GM21390 (cell line): ENCODE measurements at regions not wholly inside any gene's neighbourhood (a gene's known extent, or its start where the extent isn't known, plus 50 kb on each side); places are given as distances from the start of the nearest gene placed in this dataset.
"Not testable (repeated sequence)": the region's sequence is repeated elsewhere in the genome, so short reads cannot be mapped to it uniquely, and the experiment has no call there.

ENCODE experiments used
- ATAC-seq: cut with Tn5 transposase; IDR thresholded peaks from one replicate; pipeline ENCODE4 v1.9.1; 2021; ENCODE audit not compliant: unreplicated experiment

DNA sequence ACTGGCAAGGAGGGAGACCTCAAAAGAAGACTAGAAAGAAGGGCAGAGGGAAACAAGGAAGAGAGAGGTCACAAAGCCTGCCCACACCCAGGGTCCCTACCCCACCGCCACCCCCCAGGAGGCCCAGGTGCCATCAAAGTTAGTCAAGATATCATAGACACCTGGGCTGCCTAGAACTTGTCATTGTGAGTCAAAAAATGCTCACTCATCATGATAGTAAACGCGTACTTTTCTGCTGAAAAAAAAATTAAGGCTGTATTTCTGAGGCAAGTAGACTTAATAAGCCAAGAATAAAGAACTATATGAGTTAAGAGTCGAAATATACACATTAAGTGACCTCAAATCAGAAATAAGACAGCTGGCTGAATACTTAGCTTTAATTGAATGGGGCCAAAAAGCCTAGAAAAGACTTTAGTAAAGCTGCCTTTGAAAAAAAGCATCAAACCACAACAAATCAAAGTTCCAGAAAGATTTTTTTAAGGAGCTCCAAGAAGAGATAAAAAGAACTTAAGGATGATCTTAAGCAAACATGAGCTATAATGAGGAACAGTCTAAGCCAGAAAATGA is 415.5 kb upstream of the PPP2R3A start:
- ATAC-seq: no peak

DNA sequence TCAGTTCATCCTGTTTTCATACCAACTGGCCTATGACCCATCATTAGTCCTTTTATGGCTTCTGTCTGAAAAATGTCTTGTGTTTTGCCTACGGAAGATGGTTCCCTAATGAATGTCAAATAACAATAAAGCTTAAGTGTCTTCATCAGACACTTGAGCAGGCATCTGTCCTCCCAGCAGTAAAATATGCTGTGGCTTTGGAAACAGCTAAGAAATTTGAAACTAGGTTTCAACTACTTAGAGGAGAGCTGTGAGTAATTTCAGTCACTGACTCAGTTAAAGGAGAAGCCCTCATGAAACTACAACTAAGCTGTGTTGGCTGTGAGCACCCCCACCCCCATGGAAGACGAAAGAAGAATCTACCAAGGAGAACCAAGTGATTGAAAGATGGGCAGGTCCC is 409.4 kb upstream of the PPP2R3A start:
- no peak for ATAC-seq

DNA sequence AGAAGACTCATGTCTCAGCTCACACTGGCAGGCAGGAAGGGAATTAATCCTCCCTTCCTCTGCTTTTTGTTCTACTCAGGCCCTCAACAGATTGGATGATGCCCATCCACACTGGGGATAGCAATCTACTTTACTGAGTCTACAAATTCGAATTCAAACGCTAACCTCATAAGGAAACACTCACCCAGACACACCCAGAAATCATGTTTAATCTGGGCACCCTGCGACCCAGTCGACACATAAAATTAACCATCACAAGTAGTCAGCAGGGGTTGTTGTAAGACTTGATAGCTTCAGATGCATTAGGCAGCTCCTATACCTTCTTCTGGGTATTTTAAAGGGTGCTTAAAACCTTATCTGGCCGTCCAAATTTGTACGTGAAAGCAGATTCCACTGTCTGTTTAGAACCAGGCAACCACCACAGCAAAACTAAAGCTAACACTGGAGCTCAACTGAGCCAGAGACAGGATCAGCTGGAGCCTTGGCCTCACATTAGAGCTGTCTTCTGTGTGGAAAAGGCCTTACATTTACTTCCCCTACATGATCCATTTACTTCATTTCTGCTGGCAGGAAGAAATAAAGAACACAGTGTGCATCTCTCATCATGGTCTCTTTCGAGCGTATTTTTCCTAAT is 407.3 kb upstream of the PPP2R3A start:
- ATAC-seq: no peak

DNA sequence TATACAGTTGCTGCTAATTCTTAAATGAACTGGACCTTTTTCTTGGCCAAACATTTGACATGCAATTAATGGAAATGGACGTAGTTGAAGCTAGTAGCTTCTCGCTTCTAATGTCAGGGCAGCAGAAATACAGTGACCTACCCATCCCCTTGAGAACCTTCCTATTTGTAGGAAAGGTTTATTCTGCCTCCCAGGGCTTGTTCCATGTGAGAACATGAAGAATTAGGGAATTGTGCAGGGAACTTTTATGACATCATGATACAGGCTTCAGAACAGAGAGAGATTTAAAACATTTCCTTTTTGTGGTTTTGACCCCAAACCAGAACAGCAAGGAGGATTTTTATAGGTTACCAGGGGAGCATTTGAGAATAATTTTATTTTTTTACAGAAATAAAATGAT is 406.6 kb upstream of the PPP2R3A start:
- ATAC-seq: no peak

DNA sequence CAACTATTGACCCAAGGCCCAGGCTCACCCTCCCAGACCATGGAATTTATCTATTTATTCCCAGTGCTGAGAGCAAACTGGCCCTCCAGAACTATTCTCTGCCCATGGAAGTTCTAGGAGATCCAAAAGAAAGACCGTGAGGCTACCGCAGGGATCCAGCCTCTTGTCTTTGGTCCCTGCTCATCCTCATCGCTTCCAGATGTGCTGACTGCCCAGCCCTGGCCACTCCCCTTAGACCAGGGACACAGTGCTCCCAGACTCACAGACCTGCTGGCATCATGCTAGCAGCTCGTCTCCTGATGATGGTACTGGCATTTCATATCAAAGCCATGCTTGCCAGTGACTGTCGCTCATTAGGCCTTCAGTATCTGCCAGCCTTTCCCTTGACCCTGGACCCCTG is 405.7 kb upstream of the PPP2R3A start:
- no peak for ATAC-seq

DNA sequence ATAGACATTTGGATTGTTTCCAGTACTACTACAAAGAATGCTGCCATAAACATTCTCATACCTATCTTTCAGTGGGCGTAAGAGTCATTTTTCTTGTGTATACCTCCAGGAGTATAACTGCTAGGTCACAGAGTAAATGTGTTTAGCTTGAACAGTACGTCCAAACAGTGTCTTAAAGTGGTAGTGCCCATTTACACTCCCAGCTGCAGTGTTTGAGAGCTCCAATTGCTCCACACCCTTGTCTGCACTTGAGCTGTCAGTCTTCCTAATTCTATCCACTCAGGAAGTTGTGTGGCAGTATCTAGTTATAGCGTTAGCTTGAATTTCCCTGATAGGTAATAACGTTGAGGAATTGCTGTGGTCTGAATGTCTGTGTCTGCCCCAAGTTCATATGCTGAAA is 404.7 kb upstream of the PPP2R3A start:
- no peak for ATAC-seq

DNA sequence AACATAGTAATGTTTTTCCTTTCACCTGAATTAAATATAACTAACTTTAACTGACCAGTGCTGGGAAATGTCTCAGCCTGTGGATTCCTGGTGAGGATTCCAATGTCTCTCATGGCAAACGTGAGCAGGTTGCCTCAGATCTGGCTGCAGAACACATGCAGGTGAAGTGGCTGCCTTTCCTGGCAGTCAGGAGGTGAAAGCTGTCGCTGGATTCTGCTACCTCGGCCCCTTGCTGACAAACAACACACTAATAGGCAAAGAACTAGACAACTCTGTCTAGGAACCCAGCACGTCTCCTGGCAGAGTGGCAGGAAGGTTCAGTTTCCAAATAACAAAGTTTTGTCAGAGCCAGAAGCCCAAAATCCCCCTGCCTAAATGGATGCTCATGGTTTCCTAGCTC is 400.8 kb upstream of the PPP2R3A start:
- no peak for ATAC-seq

DNA sequence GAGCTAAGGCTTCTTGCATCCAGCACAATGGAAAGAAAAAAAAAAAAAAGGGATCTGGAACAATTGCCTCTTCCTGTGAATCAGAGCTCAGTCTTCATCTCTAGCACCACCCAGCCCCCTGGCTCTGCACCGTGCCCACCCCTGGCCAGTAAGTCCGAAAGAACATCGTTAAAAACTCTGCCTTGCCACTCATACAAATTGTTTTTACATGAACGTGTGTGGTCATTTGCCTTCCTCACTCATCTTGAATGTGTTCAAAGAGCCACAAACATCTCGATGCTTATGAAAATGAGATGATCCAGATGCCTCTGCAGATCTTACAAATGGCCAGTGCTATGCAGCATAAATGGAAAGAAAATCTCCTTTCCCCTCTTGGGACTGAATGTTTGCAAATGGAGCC is 400.0 kb upstream of the PPP2R3A start:
- ATAC-seq: no peak

DNA sequence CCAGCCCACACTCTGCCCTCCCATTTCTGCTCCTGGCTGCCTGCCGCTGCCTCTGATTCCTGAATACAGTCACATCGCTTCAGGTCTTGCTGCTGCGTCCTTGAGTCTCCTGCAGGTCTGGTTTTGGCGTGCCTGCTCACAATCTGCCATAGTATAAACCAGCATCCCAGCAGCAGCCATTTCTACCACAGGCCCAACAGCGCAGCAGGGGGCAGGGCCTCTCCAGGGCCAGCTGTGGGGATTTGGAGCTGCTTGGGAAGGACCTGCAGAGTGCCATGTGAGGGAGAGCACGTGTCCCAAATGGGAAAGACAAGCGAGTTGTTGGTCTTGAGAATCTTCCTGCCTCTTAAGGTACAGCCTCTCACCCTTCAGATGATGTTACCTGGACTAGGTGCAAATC is 398.3 kb upstream of the PPP2R3A start:
- no peak for ATAC-seq

DNA sequence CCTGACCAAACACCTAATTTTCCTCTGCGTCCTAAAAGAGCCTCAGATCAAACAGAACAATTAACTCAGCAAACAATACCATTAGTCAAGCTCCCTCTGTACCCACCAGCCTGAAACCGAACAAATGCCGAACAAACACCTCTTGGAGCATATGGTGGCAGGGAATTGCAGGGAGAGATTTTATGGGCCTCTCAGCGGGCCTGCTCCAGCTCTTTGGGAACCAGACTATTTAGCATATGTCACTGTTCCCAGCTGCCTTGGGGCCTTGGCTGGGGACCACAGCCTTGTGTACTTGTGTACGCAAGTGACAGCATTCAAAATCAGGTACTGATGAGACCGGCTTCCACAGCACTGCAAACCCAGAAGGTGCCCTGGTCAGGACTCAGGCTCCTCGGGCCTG is 388.8 kb upstream of the PPP2R3A start:
- no peak for ATAC-seq

DNA sequence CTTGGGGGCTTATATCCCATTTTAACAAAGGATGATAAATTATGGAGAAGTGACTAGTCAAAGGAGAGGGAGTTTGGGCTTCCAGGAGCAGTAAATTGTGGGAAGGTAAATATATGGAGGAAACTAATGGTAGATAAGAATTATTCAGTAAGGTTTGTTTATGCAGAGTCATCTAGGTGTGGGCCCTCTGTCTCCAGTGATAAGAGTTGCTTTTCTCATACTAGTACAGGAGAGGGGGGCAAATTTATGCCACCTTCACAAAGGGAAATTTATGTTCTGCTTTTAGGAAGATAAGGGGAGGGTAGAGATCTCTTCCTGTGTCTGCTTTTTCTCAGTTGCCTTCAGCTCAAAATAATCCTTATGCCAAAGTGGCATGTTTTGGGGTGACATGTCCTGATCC is 383.7 kb upstream of the PPP2R3A start:
- ATAC-seq: no peak

DNA sequence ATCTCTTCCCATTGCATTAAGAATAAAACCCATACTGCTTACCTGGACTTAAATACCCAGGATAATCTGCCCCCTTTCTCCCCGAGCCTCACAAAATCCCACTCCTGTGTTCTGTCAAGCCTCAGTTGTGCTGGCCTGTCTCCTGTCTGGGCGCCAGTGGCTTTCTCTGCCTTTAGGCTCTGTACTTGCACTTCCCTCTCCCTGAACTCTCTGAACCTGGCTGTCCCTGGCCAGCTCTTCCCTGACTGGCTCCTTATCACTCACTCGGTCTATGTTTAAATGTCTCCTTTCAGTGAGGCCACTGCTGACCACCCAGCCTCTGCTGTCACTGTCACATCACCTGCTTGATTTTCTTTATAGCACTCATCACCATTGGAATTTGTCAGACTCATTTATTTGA is 382.7 kb upstream of the PPP2R3A start:
- no peak for ATAC-seq

DNA sequence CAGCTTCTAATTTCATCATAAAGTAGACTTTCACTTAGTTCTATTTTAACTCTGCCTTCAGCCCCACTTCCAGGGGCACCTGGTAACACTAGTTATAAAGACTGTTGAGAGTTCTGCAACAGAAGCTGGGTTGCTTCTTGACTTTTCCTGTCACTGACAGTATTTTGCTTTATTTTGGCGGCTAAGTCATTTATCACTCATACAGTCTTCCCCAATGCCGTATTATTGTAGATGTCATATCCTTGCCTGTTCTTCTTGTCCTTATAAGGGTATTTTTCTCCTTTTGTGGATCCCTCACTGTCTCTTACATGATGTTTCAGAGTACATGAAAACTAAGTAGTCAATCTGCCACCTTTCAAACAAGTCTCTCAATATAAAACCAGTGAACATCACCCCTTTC is 369.0 kb upstream of the PPP2R3A start:
- no peak for ATAC-seq

DNA sequence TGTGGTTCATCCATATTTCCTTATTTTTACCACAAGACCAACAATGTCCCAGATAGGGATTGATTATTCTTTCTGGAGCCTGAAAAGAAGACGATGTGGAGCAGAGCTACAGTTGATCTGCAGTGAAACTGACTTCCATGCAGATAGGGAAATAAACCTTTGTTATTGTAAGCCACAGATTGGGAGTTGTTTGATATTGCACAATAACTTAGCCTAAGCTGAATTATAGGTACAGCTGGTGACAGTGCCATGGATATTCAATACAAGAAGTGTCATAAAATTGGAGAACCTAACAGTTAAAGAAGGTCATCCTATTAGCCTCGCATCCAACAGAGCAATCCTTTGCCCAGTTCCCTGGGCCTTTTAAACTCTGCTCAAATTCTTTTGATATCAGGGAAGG is 367.7 kb upstream of the PPP2R3A start:
- ATAC-seq: no peak

DNA sequence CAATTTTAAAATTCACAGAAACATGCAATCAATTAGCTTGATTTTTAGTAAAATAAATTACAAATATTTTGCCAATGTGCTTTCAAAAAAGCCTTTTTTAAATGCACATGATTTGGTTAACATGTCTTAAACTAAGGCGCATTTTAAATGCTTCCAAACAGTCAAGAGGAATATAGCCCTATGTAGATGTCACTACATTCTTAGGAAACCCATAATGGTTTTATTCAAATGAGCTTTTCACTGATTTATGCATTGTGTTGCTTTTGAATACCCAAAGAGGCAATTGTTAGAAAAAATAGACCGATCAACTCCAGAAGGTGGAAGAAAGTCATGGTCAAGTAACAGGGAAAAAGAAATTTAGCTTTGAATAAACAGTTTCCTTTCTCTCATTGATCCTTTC is 366.9 kb upstream of the PPP2R3A start:
- no peak for ATAC-seq

DNA sequence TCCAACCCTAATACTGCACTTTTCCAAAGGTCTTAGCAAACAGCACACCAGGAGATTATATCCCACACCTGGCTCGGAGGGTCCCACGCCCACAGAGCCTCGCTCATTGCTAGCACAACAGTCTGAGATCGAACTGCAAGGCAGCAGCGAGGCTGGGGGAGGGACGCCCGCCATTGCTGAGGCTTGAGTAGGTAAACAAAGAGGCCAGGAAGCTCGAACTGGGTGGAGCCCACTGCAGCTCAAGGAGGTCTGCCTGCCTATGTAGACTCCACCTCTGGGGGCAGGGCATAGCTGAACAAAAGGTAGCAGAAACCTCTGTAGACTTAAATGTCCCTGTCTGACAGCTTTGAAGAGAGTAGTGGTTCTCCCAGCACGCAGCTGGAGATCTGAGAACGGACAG is 361.0 kb upstream of the PPP2R3A start:
- not testable (repeated sequence) for ATAC-seq

DNA sequence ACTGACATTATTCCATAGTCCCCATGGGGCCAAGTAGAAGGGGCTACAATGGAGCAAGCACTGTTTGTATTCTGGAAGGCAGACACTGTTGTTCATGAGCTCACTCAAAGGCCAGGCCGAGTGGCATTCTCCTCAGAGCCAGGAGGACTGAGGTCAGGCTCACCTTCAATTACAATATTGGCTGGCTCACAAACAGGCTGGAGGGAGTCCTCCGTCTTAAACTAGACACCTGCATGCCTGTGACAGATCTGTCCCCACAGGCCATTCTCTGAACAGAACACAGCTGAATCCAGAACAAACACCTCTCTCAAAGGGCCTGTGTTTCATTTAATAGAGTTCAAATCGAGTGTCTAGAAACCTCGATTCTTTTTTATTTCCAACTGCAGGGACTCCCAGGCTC is 347.4 kb upstream of the PPP2R3A start:
- no peak for ATAC-seq

DNA sequence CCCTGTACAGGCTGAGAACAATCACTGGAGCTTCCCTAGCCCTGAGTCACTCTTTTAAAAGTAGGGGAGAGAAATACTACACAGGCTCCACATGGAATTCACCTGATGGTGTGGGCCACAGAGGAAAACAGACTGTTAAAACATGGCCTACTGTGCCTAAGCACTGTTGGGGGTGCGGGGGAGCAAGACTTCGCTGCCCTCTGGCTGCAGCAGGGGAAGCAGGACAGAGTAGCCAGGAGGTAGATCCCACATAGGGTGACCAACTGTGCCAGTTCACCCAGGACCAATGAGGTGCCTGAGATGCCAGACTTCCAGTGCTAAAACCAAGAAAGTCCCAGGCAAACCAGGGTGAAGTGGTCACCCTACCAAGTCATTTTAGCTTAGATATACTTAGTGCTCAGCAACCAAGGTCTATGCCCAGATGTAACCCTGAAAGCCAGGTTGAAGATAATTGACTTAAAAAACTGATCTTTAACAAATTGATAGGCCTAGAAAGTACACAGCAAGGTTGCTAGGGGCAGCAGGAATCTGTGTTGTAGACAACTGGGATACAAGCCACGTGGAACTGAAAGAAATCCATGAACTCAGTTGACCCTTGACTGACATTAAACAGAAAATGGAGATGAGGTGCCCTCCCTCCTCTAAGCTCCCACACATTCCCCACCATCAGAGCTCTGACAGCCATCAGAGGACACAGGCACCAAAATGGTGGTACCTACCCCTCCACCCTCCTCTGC is 344.2 kb upstream of the PPP2R3A start:
- ATAC-seq: no peak

DNA sequence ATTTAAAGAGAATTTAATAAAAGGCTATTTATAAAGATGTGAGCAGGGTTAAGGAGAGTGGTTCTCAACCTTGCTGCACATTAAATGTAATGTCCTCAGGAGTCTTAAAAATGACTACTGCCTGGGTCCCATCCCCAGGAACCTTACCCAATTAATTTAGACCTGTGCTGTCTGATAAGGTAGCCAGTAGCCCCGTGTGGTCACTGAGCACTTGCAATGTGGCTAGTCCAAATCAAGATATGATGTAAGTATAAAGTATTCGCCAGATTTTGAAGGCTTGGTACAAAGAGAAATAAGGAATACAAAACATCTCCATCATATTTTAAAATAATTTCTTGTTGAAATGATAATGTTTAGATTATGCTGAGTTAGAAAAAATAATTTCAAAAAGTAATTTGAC is 343.3 kb upstream of the PPP2R3A start:
- no peak for ATAC-seq

DNA sequence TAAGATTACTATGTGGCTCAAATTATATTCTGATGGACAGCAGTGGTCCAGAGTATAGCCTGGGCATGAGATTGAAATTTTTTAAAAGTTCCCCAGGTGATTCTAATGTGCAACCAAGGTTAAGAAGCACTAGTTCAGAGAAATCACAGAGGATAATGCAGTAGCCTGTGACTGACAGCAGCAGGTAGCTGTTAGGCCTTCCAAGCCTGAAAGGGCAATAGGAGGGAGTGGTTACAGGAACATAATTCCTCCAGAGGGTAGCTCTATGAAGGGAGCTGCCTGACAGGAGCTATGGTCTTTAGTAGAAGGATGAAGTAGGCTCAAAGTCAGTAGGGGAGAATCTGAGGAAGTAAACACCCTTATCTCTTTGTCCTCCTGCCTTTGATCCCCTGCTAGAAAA is 342.9 kb upstream of the PPP2R3A start:
- ATAC-seq: no peak

DNA sequence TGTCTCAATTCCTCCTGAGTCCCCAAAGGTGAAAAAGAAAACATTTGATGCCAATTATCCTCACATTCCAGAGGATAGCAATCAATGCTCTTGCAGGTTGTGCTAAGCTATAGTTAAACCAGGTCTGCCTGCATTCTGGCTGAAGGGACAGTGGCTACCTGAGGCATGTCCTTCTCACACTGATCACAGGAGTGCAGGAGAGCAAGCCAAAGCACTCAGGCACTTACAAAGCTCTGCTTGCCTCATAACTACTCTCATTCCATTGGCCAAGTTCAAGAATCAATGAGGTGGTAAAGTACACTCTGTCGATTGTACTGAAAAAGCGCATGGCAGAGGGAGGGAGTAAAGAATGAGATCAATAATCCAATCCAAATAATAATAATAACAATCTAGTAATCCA is 342.0 kb upstream of the PPP2R3A start:
- no peak for ATAC-seq

DNA sequence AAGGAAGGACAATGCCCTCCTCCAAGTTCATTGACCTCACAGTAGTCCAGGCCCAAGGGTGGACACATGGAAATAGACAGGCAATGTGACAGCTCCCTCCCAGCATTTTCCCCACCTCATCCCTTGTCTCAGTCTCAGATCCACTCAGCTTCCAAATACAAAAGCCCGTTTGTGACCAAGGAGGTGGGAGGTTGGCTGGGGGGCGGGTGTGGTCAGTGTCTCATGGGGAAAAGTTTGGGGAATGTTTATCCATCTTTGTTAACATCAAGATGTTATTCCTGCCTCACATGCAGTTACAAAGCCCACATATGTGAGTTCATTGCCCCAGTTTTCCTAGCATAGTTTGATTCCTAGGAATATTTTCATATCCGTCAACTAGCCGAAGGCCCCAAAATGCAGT is 338.5 kb upstream of the PPP2R3A start:
- ATAC-seq: no peak
